ENCODE measurements at regions not wholly inside any gene's neighbourhood (a gene's known extent, or its start where the extent isn't known, plus 50 kb on each side); places are given as distances from the start of the nearest gene placed in this dataset.

DNA sequence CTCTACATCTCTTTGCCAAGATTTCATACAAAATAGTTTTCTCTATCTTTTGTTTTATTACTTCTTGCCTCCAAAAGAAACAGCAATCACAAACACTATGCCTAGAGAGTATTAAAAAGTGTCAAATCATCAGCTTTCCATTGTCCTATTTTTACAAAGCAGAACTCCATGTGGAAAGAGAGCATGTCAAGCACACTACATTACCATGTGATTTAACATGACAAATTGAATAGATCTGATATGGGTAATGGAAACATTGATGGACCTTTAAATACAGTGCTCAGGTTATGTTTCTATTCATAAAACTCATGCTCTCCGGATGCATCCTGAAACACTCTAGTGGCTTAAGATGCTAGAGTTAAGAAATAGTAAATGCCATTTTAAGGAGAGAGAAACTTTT is 791.4 kb upstream of the CTNND2 start:
- TF ChIP-seq, protein P1, sequence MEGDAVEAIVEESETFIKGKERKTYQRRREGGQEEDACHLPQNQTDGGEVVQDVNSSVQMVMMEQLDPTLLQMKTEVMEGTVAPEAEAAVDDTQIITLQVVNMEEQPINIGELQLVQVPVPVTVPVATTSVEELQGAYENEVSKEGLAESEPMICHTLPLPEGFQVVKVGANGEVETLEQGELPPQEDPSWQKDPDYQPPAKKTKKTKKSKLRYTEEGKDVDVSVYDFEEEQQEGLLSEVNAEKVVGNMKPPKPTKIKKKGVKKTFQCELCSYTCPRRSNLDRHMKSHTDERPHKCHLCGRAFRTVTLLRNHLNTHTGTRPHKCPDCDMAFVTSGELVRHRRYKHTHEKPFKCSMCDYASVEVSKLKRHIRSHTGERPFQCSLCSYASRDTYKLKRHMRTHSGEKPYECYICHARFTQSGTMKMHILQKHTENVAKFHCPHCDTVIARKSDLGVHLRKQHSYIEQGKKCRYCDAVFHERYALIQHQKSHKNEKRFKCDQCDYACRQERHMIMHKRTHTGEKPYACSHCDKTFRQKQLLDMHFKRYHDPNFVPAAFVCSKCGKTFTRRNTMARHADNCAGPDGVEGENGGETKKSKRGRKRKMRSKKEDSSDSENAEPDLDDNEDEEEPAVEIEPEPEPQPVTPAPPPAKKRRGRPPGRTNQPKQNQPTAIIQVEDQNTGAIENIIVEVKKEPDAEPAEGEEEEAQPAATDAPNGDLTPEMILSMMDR (conservative IDR thresholded peaks at IDR 0.05; ENCODE audit: low read length) = no peak
- TF ChIP-seq EZH2phosphoT487 (IDR thresholded peaks at IDR 0.05; ENCODE audit: borderline replicate concordance, low read depth, low read length) = no peak
